Breast epithelium (tissue), 4 donors: ENCODE measurements at regions not wholly inside any gene's neighbourhood (a gene's known extent, or its start where the extent isn't known, plus 50 kb on each side); places are given as distances from the start of the nearest gene placed in this dataset.
"Not testable (repeated sequence)": the region's sequence is repeated elsewhere in the genome, so short reads cannot be mapped to it uniquely, and the experiment has no call there.

Experiments used
- DNase-seq, 2 donors: peaks; one replicate each; pipeline ENCODE4 v3.0.0-alpha.2; 2019; ENCODE audit warnings: low spot score in 2 of 2
- H3K27ac ChIP-seq, 2 donors: fragments of 200-600 bp; sonication (generic) in 1 of 2; one replicate each; pipeline ENCODE4 v1.5.1; 2016 to 2019; ENCODE audit warnings: mild to moderate bottlenecking in 1 of 2
- H3K27me3 ChIP-seq, 2 donors: fragments of 200-600 bp; sonication (generic) in 1 of 2; one replicate each; pipeline versions ENCODE4 v1.5.1 to v1.6.0; 2017 to 2019; ENCODE audit warnings: control low read depth in 1 of 2, mild to moderate bottlenecking in 1 of 2
- H3K36me3 ChIP-seq: fragments of 200-600 bp; one replicate; pipeline ENCODE4 v1.5.1; 2019
- H3K4me1 ChIP-seq, 2 donors: fragments of 200-600 bp; sonication (generic); one replicate each; pipeline ENCODE4 v1.5.1; 2016 to 2019; ENCODE audit warnings: control low read depth in 1 of 2
- H3K4me3 ChIP-seq, 3 donors: fragments of 200-600 bp; sonication (generic); 1 replicate in 2 of 3; 2 replicates in 1 of 3; pipeline ENCODE4 v1.5.1; 2016 to 2019; ENCODE audit warnings: mild to moderate bottlenecking in 3 of 3, moderate library complexity in 2 of 3
- H3K9me3 ChIP-seq, 2 donors: fragments of 200-600 bp; sonication (generic) in 1 of 2; one replicate each; pipeline ENCODE4 v1.5.1; 2016 to 2019; ENCODE audit warnings: control low read depth in 1 of 2
- CTCF ChIP-seq, 3 donors: fragments of 450-650 bp; IDR thresholded peaks; one replicate each; pipeline ENCODE4 v1.5.1; 2016 to 2017; ENCODE audit warnings: antibody characterized with exemption in 3 of 3, mild to moderate bottlenecking in 3 of 3, moderate library complexity in 3 of 3
- POLR2A ChIP-seq: fragments of 450-650 bp; IDR thresholded peaks from one replicate; pipeline ENCODE4 v1.6.1; 2016; ENCODE audit warnings: antibody characterized with exemption, mild to moderate bottlenecking, moderate library complexity
- POLR2AphosphoS5 ChIP-seq, 3 donors: sonication (generic); formaldehyde crosslinking; IDR thresholded peaks; one replicate each; pipeline ENCODE4 v1.6.1; 2017; ENCODE audit warnings: antibody characterized with exemption in 3 of 3
- intact Hi-C: fragments of 100-400 bp; cut with DNase I; formaldehyde crosslinking; loops from one replicate; pipeline ENCODE4 v1.15.1; 2023; ENCODE audit warnings: low total_unique reads

- Histone ChIP-seq H3K36me3 (no peaks in the 10 kb centered on the region), H3K4me3 (no peak overlapping the region), H3K27me3 (peaks cover 0 to 49% of the 10 kb centered on the region in 2 donors), H3K9me3 (no peaks in the 10 kb centered on the region), H3K27ac (no peak overlapping the region), H3K4me1 (no peaks in the 10 kb centered on the region)
- no peak for TF ChIP-seq POLR2A
- TF ChIP-seq CTCF (IDR thresholded peaks at IDR 0.05), result no peak
- no peak for TF ChIP-seq POLR2AphosphoS5 (IDR thresholded peaks at IDR 0.05)
- intact Hi-C loops, result no loop called here
- DNase-seq, result no peak
Observed at GRCh38 chrX:65878456-65878855, 161.4 kb downstream of the VSIG4 start.

DNA sequence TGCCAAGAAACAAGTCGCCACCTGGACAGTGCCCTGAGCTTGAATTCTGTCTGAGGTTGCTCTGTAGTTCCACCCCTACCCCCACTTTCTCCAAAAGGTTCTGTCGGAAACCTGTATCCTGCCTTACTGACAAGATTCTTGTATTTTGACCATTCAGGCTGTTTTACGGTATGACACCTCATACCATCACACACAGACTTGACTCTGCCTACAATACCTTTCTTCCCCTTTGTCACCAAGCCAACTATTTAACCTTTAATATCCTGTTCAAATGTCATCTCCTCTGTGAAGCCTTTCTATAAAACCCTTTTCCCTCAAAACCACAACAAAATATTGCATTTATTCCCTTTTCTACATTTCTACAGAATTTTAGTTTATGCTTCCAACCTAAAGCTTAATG is 161.9 kb downstream of the VSIG4 start:
- H3K9me3 ChIP-seq, result no peaks in the 10 kb centered on the region
- H3K27ac ChIP-seq, result no peak overlapping the region
- TF ChIP-seq CTCF (IDR thresholded peaks at IDR 0.05), result no peak
- no peak for TF ChIP-seq POLR2AphosphoS5 (IDR thresholded peaks at IDR 0.05)
- TF ChIP-seq POLR2A, result no peak
- no peaks in the 10 kb centered on the region for H3K4me1 ChIP-seq
- DNase-seq, result no peak
- H3K27me3 ChIP-seq, result peaks cover 0 to 54% of the 10 kb centered on the region in 2 donors
- intact Hi-C loops, result no loop called here
- no peaks in the 10 kb centered on the region for H3K36me3 ChIP-seq
- H3K4me3 ChIP-seq, result no peak overlapping the region

DNA sequence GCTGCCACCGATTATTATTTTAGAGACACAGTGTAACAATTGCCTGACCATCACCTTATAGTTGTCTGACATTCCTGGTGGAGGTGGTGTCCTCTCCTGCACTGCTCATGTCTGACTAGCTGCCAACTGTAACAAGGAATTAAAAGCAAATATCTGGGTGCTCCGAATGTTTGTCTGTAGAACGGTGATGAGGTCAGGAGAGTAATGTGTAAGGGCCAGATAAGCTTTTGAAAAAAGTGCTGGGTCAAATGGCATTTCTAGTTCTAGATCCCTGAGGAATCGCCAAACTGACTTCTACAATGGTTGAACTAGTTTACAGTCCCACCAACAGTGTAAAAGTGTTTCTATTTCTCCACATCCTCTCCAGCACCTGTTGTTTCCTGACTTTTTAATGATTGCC is 164.3 kb downstream of the VSIG4 start:
- H3K36me3 ChIP-seq, H3K4me1 ChIP-seq, H3K9me3 ChIP-seq, intact Hi-C loops, DNase-seq, H3K27ac ChIP-seq, H3K4me3 ChIP-seq: not testable (repeated sequence)
- H3K27me3 ChIP-seq, result peaks cover 0 to 49% of the 10 kb centered on the region in 2 donors

DNA sequence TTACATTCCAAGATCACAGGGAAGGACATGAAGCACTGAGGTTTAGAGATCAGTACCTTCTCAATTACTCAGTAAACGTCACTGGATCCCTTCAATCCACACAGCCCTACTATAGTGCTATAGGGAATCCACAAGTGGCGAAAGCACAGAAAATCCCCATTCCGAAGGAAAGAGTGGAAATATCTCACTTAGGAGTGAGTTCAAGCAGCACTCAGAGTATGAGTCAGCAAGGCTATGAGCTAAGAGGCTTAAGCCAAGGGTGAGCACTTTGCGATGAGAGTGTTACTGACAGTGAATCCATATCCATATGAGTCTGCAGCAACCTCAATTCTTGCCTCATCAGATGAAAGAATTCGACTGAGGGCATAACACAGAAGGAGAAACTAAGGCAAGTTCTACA is 165.1 kb downstream of the VSIG4 start:
- H3K36me3 ChIP-seq, result no peaks in the 10 kb centered on the region
- peaks cover 0 to 3% of the 10 kb centered on the region in 2 donors for H3K9me3 ChIP-seq
- H3K4me3 ChIP-seq, result no peak overlapping the region
- no peak for TF ChIP-seq POLR2A
- no peak overlapping the region for H3K27ac ChIP-seq
- DNase-seq, result no peak
- H3K27me3 ChIP-seq, result peaks cover 0 to 44% of the 10 kb centered on the region in 2 donors
- no peaks in the 10 kb centered on the region for H3K4me1 ChIP-seq
- intact Hi-C loops, result no loop called here

DNA sequence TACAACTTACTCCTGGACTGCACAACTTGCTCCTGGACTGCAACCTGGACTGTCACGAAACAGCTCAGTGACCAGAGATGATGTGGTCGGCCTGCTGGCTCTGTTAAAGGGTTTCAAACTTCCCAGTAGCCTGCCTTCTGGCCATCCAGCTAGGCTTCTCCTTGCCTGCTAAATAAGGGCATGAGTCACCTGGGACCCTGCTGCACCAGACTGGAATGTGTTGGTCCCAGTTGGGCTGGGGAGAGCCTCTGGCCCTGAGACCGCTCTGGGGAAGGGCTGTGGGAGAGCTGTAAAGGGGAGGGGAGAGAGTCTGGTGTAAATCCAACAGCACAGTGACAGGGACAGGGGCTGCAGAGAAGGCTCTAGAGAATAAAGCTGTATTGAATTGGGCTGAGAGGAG is 165.8 kb downstream of the VSIG4 start:
- intact Hi-C loops, result no loop called here
- no peak for TF ChIP-seq POLR2AphosphoS5 (IDR thresholded peaks at IDR 0.05)
- no peak for TF ChIP-seq CTCF (IDR thresholded peaks at IDR 0.05)
- TF ChIP-seq POLR2A, result no peak

GRCh38 chrX:65873385-65873784 is 166.5 kb downstream of the VSIG4 start:
- H3K4me1 ChIP-seq, result no peaks in the 10 kb centered on the region

More for the DNA sequence above, 165.8 kb downstream of the VSIG4 start:
- no peaks in the 10 kb centered on the region for H3K36me3 ChIP-seq
- H3K9me3 ChIP-seq, result peaks cover 0 to 3% of the 10 kb centered on the region in 2 donors
- no peaks in the 10 kb centered on the region for H3K4me1 ChIP-seq
- H3K4me3 ChIP-seq, result no peak overlapping the region
- peaks cover 0 to 38% of the 10 kb centered on the region in 2 donors for H3K27me3 ChIP-seq
- no peak overlapping the region for H3K27ac ChIP-seq
- no peak for DNase-seq

More at GRCh38 chrX:65873385-65873784, 166.5 kb downstream of the VSIG4 start:
- Histone ChIP-seq H3K27me3 (peaks cover 0 to 36% of the 10 kb centered on the region in 2 donors), H3K27ac (no peak overlapping the region), H3K4me3 (no peak overlapping the region), H3K36me3 (no peaks in the 10 kb centered on the region), H3K9me3 (peaks cover 0 to 3% of the 10 kb centered on the region in 2 donors)
- no peak for DNase-seq
- intact Hi-C loops, result no loop called here
- TF ChIP-seq POLR2A (no peak), CTCF (IDR thresholded peaks at IDR 0.05) (no peak), POLR2AphosphoS5 (IDR thresholded peaks at IDR 0.05) (no peak)
